ENCODE measurements at regions not wholly inside any gene's neighbourhood (a gene's known extent, or its start where the extent isn't known, plus 50 kb on each side); places are given as distances from the start of the nearest gene placed in this dataset.
"Not testable (repeated sequence)": the region's sequence is repeated elsewhere in the genome, so short reads cannot be mapped to it uniquely, and the experiment has no call there.

- Mint-ChIP-seq H3K27me3 (ENCODE audit: low read depth) (no peaks in the 10 kb centered on the region), H3K9me3 (peaks cover 4% of the 10 kb centered on the region), H3K36me3 (ENCODE audit: low read depth) (no peaks in the 10 kb centered on the region), H3K4me1 (ENCODE audit: low read depth) (no peaks in the 10 kb centered on the region), H3K4me3 (no peak overlapping the region), H3K27ac (no peak overlapping the region)
- CTCF ChIA-PET = no interaction called here
- intact Hi-C loops (cut with micrococcal nuclease) = no loop called here
- no peak for DNase-seq
These were observed 290.9 kb upstream of the TACR3 start for GRCh38 chr4:104010722-104011121.

DNA sequence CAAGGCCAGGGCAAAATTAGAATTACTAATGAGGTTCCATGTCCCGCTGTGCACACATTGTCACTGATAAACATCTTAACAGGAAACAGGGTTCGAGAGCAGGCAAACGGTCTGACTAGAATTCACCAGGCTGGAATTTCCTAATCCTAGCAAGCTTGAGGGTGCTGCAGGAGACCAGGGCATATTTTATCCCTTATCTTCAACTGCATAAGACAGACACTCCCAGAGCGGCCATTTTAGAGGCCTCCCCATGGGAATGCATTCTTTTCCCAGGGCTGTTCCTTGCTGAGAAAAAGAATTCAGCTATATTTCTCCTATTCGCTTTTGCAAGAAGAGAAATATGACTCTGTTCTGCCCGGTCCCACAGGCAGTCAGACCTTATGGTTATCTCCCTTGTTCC, 282.5 kb upstream of the TACR3 start:
- intact Hi-C loops (cut with micrococcal nuclease); H3K4me3 Mint-ChIP-seq; H3K4me1 Mint-ChIP-seq (ENCODE audit: low read depth); H3K36me3 Mint-ChIP-seq (ENCODE audit: low read depth); CTCF ChIA-PET; H3K27me3 Mint-ChIP-seq (ENCODE audit: low read depth); H3K27ac Mint-ChIP-seq; DNase-seq: not testable (repeated sequence)
- peaks cover 15% of the 10 kb centered on the region for H3K9me3 Mint-ChIP-seq

DNA sequence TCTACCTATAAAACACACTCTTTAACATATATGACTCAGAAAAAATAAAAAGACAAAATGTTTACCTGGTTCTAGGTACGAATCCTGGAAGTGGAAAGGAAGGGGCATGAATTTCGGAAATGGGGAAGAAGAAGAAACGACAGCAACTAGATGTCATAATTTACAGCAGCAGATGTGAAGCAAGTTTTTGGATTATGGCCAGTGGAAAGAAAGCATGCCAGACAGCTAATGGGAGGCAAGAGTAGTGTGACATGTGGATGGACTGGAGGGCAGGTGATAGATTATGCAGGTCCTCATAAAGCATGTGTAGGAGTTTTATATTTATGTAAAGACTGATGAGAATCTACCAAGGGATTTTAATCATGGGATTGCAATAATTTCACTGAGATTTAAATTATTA, 279.0 kb upstream of the TACR3 start:
- intact Hi-C loops (cut with micrococcal nuclease) = no loop called here
- DNase-seq = no peak
- H3K36me3 Mint-ChIP-seq (ENCODE audit: low read depth) = no peaks in the 10 kb centered on the region
- no peaks in the 10 kb centered on the region for H3K27me3 Mint-ChIP-seq (ENCODE audit: low read depth)
- H3K27ac Mint-ChIP-seq = no peak overlapping the region
- no peaks in the 10 kb centered on the region for H3K4me1 Mint-ChIP-seq (ENCODE audit: low read depth)
- H3K9me3 Mint-ChIP-seq = peaks cover 15% of the 10 kb centered on the region
- H3K4me3 Mint-ChIP-seq = no peak overlapping the region
- CTCF ChIA-PET = no interaction called here

- no peak for DNase-seq
- intact Hi-C loops (cut with micrococcal nuclease) = no loop called here
- peaks cover 10% of the 10 kb centered on the region for H3K9me3 Mint-ChIP-seq
- no peaks in the 10 kb centered on the region for H3K36me3 Mint-ChIP-seq (ENCODE audit: low read depth)
- H3K4me1 Mint-ChIP-seq (ENCODE audit: low read depth) = no peaks in the 10 kb centered on the region
- CTCF ChIA-PET = no interaction called here
- H3K27ac Mint-ChIP-seq = no peak overlapping the region
- no peaks in the 10 kb centered on the region for H3K27me3 Mint-ChIP-seq (ENCODE audit: low read depth)
- no peak overlapping the region for H3K4me3 Mint-ChIP-seq
These were observed 276.9 kb upstream of the TACR3 start for GRCh38 chr4:103996637-103997036.

- H3K9me3 Mint-ChIP-seq = peaks cover 13% of the 10 kb centered on the region
- no peaks in the 10 kb centered on the region for H3K27me3 Mint-ChIP-seq (ENCODE audit: low read depth)
- intact Hi-C loops (cut with micrococcal nuclease) = no loop called here
These were observed 276.3 kb upstream of the TACR3 start for GRCh38 chr4:103996064-103996463.

GRCh38 chr4:103994059-103994458, 274.3 kb upstream of the TACR3 start:
- CTCF ChIA-PET = no interaction called here
- H3K36me3 Mint-ChIP-seq (ENCODE audit: low read depth) = no peaks in the 10 kb centered on the region
- DNase-seq = no peak
- no peak overlapping the region for H3K27ac Mint-ChIP-seq
- intact Hi-C loops (cut with micrococcal nuclease) = no loop called here
- H3K4me1 Mint-ChIP-seq (ENCODE audit: low read depth) = no peaks in the 10 kb centered on the region
- H3K4me3 Mint-ChIP-seq = no peak overlapping the region
- peaks cover 13% of the 10 kb centered on the region for H3K9me3 Mint-ChIP-seq
- no peaks in the 10 kb centered on the region for H3K27me3 Mint-ChIP-seq (ENCODE audit: low read depth)

More at GRCh38 chr4:103996064-103996463, 276.3 kb upstream of the TACR3 start:
- CTCF ChIA-PET = no interaction called here
- no peak for DNase-seq
- Mint-ChIP-seq H3K36me3 (ENCODE audit: low read depth) (no peaks in the 10 kb centered on the region), H3K4me1 (ENCODE audit: low read depth) (no peaks in the 10 kb centered on the region), H3K4me3 (no peak overlapping the region), H3K27ac (no peak overlapping the region)

- intact Hi-C loops (cut with micrococcal nuclease) = no loop called here
- CTCF ChIA-PET = no interaction called here
- H3K27me3 Mint-ChIP-seq (ENCODE audit: low read depth) = no peaks in the 10 kb centered on the region
- peaks cover 1% of the 10 kb centered on the region for H3K9me3 Mint-ChIP-seq
- no peak overlapping the region for H3K27ac Mint-ChIP-seq
- no peaks in the 10 kb centered on the region for H3K36me3 Mint-ChIP-seq (ENCODE audit: low read depth)
- DNase-seq = no peak
- H3K4me3 Mint-ChIP-seq = no peak overlapping the region
- no peaks in the 10 kb centered on the region for H3K4me1 Mint-ChIP-seq (ENCODE audit: low read depth)
These were observed 262.7 kb upstream of the TACR3 start for GRCh38 chr4:103982454-103982853.

GRCh38 chr4:103948244-103949018, 228.6 kb upstream of the TACR3 start:
- H3K4me1 Mint-ChIP-seq (ENCODE audit: low read depth) = no peaks in the 10 kb centered on the region
- H3K9me3 Mint-ChIP-seq = peaks cover 7% of the 10 kb centered on the region
- no peaks in the 10 kb centered on the region for H3K27me3 Mint-ChIP-seq (ENCODE audit: low read depth)
- no peak overlapping the region for H3K4me3 Mint-ChIP-seq
- no peak for DNase-seq
- no peaks in the 10 kb centered on the region for H3K36me3 Mint-ChIP-seq (ENCODE audit: low read depth)
- no peak overlapping the region for H3K27ac Mint-ChIP-seq
- intact Hi-C loops (cut with micrococcal nuclease) = no loop called here
- CTCF ChIA-PET = no interaction called here

GRCh38 chr4:103947617-103948016, 227.8 kb upstream of the TACR3 start:
- Mint-ChIP-seq H3K36me3 (ENCODE audit: low read depth) (no peaks in the 10 kb centered on the region), H3K27ac (no peak overlapping the region), H3K4me3 (no peak overlapping the region), H3K9me3 (peaks cover 7% of the 10 kb centered on the region), H3K4me1 (ENCODE audit: low read depth) (no peaks in the 10 kb centered on the region), H3K27me3 (ENCODE audit: low read depth) (no peaks in the 10 kb centered on the region)
- intact Hi-C loops (cut with micrococcal nuclease) = no loop called here
- CTCF ChIA-PET = no interaction called here
- no peak for DNase-seq

DNA sequence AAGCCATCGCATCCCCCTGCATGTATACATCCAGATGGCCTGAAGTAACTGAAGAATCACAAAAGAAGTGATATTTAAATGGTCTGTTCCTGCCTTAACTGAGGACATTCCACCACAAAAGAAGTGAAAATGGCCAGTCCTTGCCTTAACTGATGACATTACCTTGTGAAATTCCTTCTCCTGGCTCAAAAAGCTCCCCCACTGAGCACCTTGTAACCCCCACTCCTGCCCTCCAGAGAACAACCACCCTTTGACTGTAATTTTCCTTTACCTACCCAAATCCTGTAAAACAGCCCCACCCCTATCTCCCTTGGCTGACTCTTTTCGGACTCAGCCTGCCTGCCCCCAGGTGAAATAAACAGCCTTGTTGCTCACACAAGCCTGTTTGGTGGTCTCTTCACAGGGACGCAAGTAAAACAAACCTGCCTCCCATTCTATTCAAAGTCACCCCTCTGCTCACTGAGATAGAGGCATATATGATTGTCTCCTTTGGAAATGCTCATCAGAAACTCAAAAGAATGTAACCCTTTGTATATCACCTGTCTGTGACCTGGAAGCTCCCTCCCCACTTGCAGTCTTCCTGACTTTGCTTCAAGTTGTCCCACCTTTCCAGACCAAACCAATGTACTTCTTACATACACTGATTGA, 227.0 kb upstream of the TACR3 start:
- H3K4me1 Mint-ChIP-seq (ENCODE audit: low read depth); H3K27me3 Mint-ChIP-seq (ENCODE audit: low read depth); intact Hi-C loops (cut with micrococcal nuclease); DNase-seq; H3K9me3 Mint-ChIP-seq; H3K36me3 Mint-ChIP-seq (ENCODE audit: low read depth); H3K27ac Mint-ChIP-seq; H3K4me3 Mint-ChIP-seq: not testable (repeated sequence)
- CTCF ChIA-PET = interaction anchor here (0.7 kb wide), 1 partner anchor 784 kb away, joined by 3 read pairs; no protein-coding TSS in a partner anchor

DNA sequence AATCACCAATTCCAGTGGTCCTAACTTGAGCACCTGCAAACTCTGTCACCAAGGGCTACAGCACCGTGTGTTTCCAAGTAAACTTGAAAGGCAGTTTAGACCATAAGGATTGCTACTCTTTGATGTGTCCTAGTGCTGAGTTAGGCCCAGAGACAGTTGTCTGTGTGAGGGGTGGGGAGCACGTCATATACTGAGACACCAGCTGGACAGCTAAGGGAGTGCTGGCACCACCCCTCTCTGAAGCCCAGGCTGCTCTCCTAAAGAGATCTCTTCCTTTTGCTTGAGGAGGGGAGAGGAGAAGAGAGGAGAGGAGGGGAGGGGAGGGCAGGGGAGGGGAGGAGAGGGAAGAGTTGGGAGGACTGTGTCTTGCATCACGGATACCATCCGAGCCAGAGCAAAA, 218.7 kb upstream of the TACR3 start:
- intact Hi-C loops (cut with micrococcal nuclease) = loop anchor here (10.0 kb wide), 2 partner anchors 926 to 1314 kb away; no protein-coding TSS in a partner anchor
- CTCF ChIA-PET = no interaction called here
- no peak overlapping the region for H3K27ac Mint-ChIP-seq

GRCh38 chr4:103936653-103937145, 216.9 kb upstream of the TACR3 start:
- Mint-ChIP-seq H3K9me3 (no peaks in the 10 kb centered on the region), H3K4me1 (ENCODE audit: low read depth) (no peaks in the 10 kb centered on the region), H3K27me3 (ENCODE audit: low read depth) (no peaks in the 10 kb centered on the region), H3K27ac (no peak overlapping the region), H3K4me3 (no peak overlapping the region), H3K36me3 (ENCODE audit: low read depth) (no peaks in the 10 kb centered on the region)
- CTCF ChIA-PET = no interaction called here
- intact Hi-C loops (cut with micrococcal nuclease) = loop anchor here (10.0 kb wide), 2 partner anchors 928 to 1312 kb away; no protein-coding TSS in a partner anchor
- no peak for DNase-seq

More for the DNA sequence above, 218.7 kb upstream of the TACR3 start:
- DNase-seq = no peak
- Mint-ChIP-seq H3K4me1 (ENCODE audit: low read depth) (no peaks in the 10 kb centered on the region), H3K9me3 (no peaks in the 10 kb centered on the region), H3K27me3 (ENCODE audit: low read depth) (no peaks in the 10 kb centered on the region), H3K4me3 (no peak overlapping the region), H3K36me3 (ENCODE audit: low read depth) (no peaks in the 10 kb centered on the region)
